ENCODE measurements at regions not wholly inside any gene's neighbourhood (a gene's known extent, or its start where the extent isn't known, plus 50 kb on each side); places are given as distances from the start of the nearest gene placed in this dataset.

DNA sequence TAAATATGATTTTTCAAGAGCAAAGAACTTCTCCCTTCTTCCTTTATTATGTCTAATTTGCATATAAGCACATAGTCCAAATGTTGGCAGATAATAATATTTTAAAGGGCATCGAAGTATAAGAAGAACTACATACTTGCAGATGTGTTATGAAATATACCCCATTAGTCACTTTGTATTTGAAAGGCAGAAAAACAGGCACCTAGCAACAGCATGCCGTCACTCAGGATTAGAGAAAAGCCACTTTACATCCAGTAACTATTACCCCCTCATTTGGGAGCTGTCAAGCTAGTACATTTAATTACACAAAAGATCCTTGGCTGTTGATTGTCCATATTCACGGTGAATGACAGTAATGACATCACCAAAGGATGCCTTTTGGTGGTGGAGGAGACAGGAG is 99.3 kb upstream of the ARMC2 start:
- TF ChIP-seq POLR2A (IDR thresholded peaks at IDR 0.05) (no peak), CTCF (IDR thresholded peaks at IDR 0.05) (no peak)

Data from lower leg skin (tissue), 3 donors.